ENCODE measurements at regions not wholly inside any gene's neighbourhood (a gene's known extent, or its start where the extent isn't known, plus 50 kb on each side); places are given as distances from the start of the nearest gene placed in this dataset.
"Not testable (repeated sequence)": the region's sequence is repeated elsewhere in the genome, so short reads cannot be mapped to it uniquely, and the experiment has no call there.

GRCh38 chr12:24619954-24620353 is 328.9 kb downstream of the BCAT1 start:
- not testable (repeated sequence) for TF ChIP-seq CTCF, POLR2A, POLR2AphosphoS5 (IDR thresholded peaks at IDR 0.05)

All from breast epithelium (tissue), 3 donors.